PFSK-1 (cell line): ENCODE measurements at regions not wholly inside any gene's neighbourhood (a gene's known extent, or its start where the extent isn't known, plus 50 kb on each side); places are given as distances from the start of the nearest gene placed in this dataset.

Experiments
- FOXP2 ChIP-seq: optimal IDR thresholded peaks from 2 replicates; pipeline ENCODE3; 2011; ENCODE audit warnings: borderline replicate concordance, control low read depth, inconsistent platforms; ENCODE audit not compliant: insufficient read depth; ENCODE audit errors: extremely low read length, extremely low read depth
- POLR2AphosphoS5 ChIP-seq: IDR thresholded peaks from 2 replicates; pipeline ENCODE4 v1.6.1; 2012; ENCODE audit warnings: low read depth, mild to moderate bottlenecking, control low read depth, low read length, moderate library complexity
- REST ChIP-seq, 2 experiments: IDR thresholded peaks; 2 replicates each; pipeline versions ENCODE4 v1.6.1 to v1.8.0; 2011 to 2012; ENCODE audit warnings: low read depth in 2 of 2, low read length in 2 of 2, control low read depth in 1 of 2, inconsistent platforms in 1 of 2, mild to moderate bottlenecking in 1 of 2, moderate library complexity in 1 of 2; ENCODE audit not compliant: insufficient read depth in 1 of 2
- SIN3A ChIP-seq: IDR thresholded peaks from 2 replicates; pipeline ENCODE4 v1.6.1; 2012; ENCODE audit warnings: mild to moderate bottlenecking, low read length, moderate library complexity, borderline replicate concordance; ENCODE audit not compliant: insufficient read depth
- TAF1 ChIP-seq: IDR thresholded peaks from 2 replicates; pipeline ENCODE4 v1.6.1; 2012; ENCODE audit warnings: low read length, control low read depth, borderline replicate concordance; ENCODE audit not compliant: insufficient read depth

GRCh38 chr3:176577447-176577846, 619.8 kb downstream of the TBL1XR1 start:
- TF ChIP-seq REST (IDR thresholded peaks at IDR 0.05; ENCODE audit: insufficient read depth in 1 of 2, low read depth in 2 of 2, low read length in 2 of 2) (no peak), POLR2AphosphoS5 (no peak), SIN3A (no peak), TAF1 (no peak), FOXP2 (no peak)
